B cell (primary cell): ENCODE measurements at regions not wholly inside any gene's neighbourhood (a gene's known extent, or its start where the extent isn't known, plus 50 kb on each side); places are given as distances from the start of the nearest gene placed in this dataset.
A peak's percentile ranks its signal among the peaks of the same experiment; 100 is the strongest.

Source experiments
- ATAC-seq: fragments of 200-7000 bp; cut with Tn5 transposase; one replicate; pipeline ENCODE4 v1.10.0; 2021; ENCODE audit warnings: low read depth, mild to moderate bottlenecking, moderate number of reproducible peaks, moderate library complexity
- CTCF ChIA-PET: fragments of 350-600 bp; sonication (Branson Sonifier 250); formaldehyde crosslinking; loops from one replicate; lab custom pipeline; 2021; ENCODE audit warnings: antibody characterized with exemption, inconsistent platforms; lab: Charles Lee
- POLR2A ChIA-PET: fragments of 350-600 bp; sonication (Branson Sonifier 250); formaldehyde crosslinking; loops from one replicate; lab custom pipeline; 2021; ENCODE audit warnings: antibody characterized with exemption; lab: Charles Lee
- DNase-seq: peaks from one replicate; pipeline ENCODE4 v3.0.0; 2013
- H2AFZ ChIP-seq: 2 replicates; pipeline ENCODE4 v1.6.1; 2012; ENCODE audit warnings: mild to moderate bottlenecking, low read depth, low read length; ENCODE audit not compliant: insufficient read depth, poor library complexity, severe bottlenecking
- H3K27ac ChIP-seq, 2 donors: 1 replicate in 1 of 2; 2 replicates in 1 of 2; pipeline ENCODE4 v1.5.1; 2012 to 2013; ENCODE audit warnings: low read length in 2 of 2, mild to moderate bottlenecking in 2 of 2, moderate library complexity in 1 of 2
- H3K27me3 ChIP-seq, 4 experiments: fragments of 200-600 bp in 1 of 4; sonication (generic) in 1 of 4; replicated peaks in 1 of 4; 1 replicate in 2 of 4; 2 replicates in 2 of 4; pipeline versions ENCODE4 v1.6.1 to v1.7.0; 2013 to 2016; ENCODE audit warnings: low read length in 3 of 4, mild to moderate bottlenecking in 2 of 4, mixed read lengths in 1 of 4, moderate library complexity in 1 of 4; ENCODE audit not compliant: insufficient read depth in 4 of 4, control insufficient read depth in 3 of 4; ENCODE audit errors: control extremely low read depth in 1 of 4
- H3K36me3 ChIP-seq, 2 experiments: replicated peaks in 1 of 2; 1 replicate in 1 of 2; 2 replicates in 1 of 2; pipeline versions ENCODE4 v1.6.1 to v1.7.1; 2013; ENCODE audit warnings: low read length in 1 of 2; ENCODE audit not compliant: insufficient read depth in 2 of 2, control insufficient read depth in 1 of 2; ENCODE audit errors: control extremely low read depth in 1 of 2, extremely low read depth in 1 of 2
- H3K4me1 ChIP-seq, 2 donors: fragments of 200-600 bp in 1 of 2; sonication (generic) in 1 of 2; 1 replicate in 1 of 2; 2 replicates in 1 of 2; pipeline versions ENCODE4 v1.5.1 to v1.6.1; 2013 to 2017; ENCODE audit warnings: low read length in 2 of 2; ENCODE audit not compliant: control insufficient read depth in 2 of 2, insufficient read depth in 2 of 2
- H3K4me2 ChIP-seq: replicated peaks from 2 replicates; pipeline ENCODE3; 2012; ENCODE audit warnings: mild to moderate bottlenecking, low read depth, low read length; ENCODE audit not compliant: poor library complexity, severe bottlenecking
- H3K4me3 ChIP-seq, 5 experiments: fragments of 200-600 bp in 1 of 5; sonication (generic) in 1 of 5; 1 replicate in 3 of 5; 2 replicates in 2 of 5; pipeline versions ENCODE4 v1.5.1 to v1.7.0; 2011 to 2016; ENCODE audit warnings: low read length in 4 of 5, mild to moderate bottlenecking in 4 of 5, low read depth in 2 of 5, control low read depth in 1 of 5, moderate library complexity in 1 of 5; ENCODE audit not compliant: insufficient read depth in 1 of 5; ENCODE audit errors: control extremely low read depth in 1 of 5, extremely low read depth in 1 of 5
- H3K79me2 ChIP-seq: fragments of 200-600 bp; sonication (generic); one replicate; pipeline ENCODE4 v1.6.0; 2016; ENCODE audit warnings: low read length; ENCODE audit not compliant: control insufficient read depth, insufficient read depth
- H3K9ac ChIP-seq: fragments of 200-600 bp; sonication (generic); 2 replicates; pipeline ENCODE4 v1.6.1; 2017; ENCODE audit warnings: mild to moderate bottlenecking, low read length, moderate library complexity
- H3K9me3 ChIP-seq, 3 donors: one replicate each; pipeline versions ENCODE4 v1.6.1 to v1.7.1; 2013; ENCODE audit warnings: low read length in 2 of 3; ENCODE audit not compliant: control insufficient read depth in 2 of 3, insufficient read depth in 1 of 3; ENCODE audit errors: control extremely low read depth in 1 of 3
- H4K20me1 ChIP-seq: 2 replicates; pipeline ENCODE4 v1.6.0; 2012; ENCODE audit warnings: mild to moderate bottlenecking, low read length; ENCODE audit not compliant: insufficient read depth, control insufficient read depth, poor library complexity, severe bottlenecking
- H3K27ac Mint-ChIP-seq: one replicate; pipeline ENCODE4 v1.8.0; 2021; ENCODE audit warnings: mixed read lengths
- H3K27me3 Mint-ChIP-seq: one replicate; pipeline ENCODE4 v1.8.0; 2021; ENCODE audit warnings: mixed read lengths
- H3K4me1 Mint-ChIP-seq: one replicate; pipeline ENCODE4 v1.8.0; 2021; ENCODE audit warnings: mixed read lengths
- H3K4me3 Mint-ChIP-seq: one replicate; pipeline ENCODE4 v1.8.0; 2021; ENCODE audit warnings: mixed read lengths
- H3K9me3 Mint-ChIP-seq: one replicate; pipeline ENCODE4 v1.8.0; 2022; ENCODE audit warnings: mixed read lengths; ENCODE audit not compliant: insufficient read depth
- CTCF ChIP-seq: fragments of 200-600 bp; IDR thresholded peaks from one replicate; pipeline ENCODE4 v1.8.0; 2022; ENCODE audit warnings: antibody characterized with exemption, mild to moderate bottlenecking
- EZH2 ChIP-seq: IDR thresholded peaks from 2 replicates; pipeline ENCODE4 v1.6.1; 2012; ENCODE audit warnings: borderline replicate concordance, low read depth, mild to moderate bottlenecking, moderate library complexity, low read length; ENCODE audit not compliant: insufficient read depth, poor library complexity, severe bottlenecking
- WGBS: methylation state at CpG from one replicate; pipeline ENCODE4 v1.1.5; 2013; ENCODE audit warnings: missing lambda C conversion rate; ENCODE audit not compliant: insufficient coverage; 5-methylcytosine and 5-hydroxymethylcytosine counted together
- intact Hi-C: fragments of 100-400 bp; cut with micrococcal nuclease; formaldehyde crosslinking; loops from one replicate; pipeline ENCODE4 v1.10.0; 2022

GRCh38 chr1:199612976-199613774 is 414.3 kb upstream of the NR5A2 start:
- TF ChIP-seq CTCF = no peak
- no peak for TF ChIP-seq EZH2
- Mint-ChIP-seq H3K4me1 (peaks cover 15% of the 10 kb centered on the region), H3K4me3 (no peak overlapping the region), H3K27ac (no peak overlapping the region), H3K27me3 (no peaks in the 10 kb centered on the region), H3K9me3 (no peaks in the 10 kb centered on the region)
- ChIA-PET CTCF (no interaction called here), POLR2A (no interaction called here)
- H4K20me1 ChIP-seq = no peaks in the 10 kb centered on the region
- DNase-seq (peak; percentile 35), ATAC-seq (peak; percentile 53)
- intact Hi-C loops = no loop called here
- WGBS = no CpG with 5 or more reads among the region's 6 CpGs
- no peak overlapping the region for H3K4me3 ChIP-seq
- no peak overlapping the region for H2AFZ ChIP-seq
- no peak overlapping the region for H3K9ac ChIP-seq
- peaks cover 0 to 6% (median 1%) of the 10 kb centered on the region in 3 donors for H3K9me3 ChIP-seq
- H3K79me2 ChIP-seq = no peaks in the 10 kb centered on the region
- H3K4me1 ChIP-seq = peaks cover 5 to 8% of the 10 kb centered on the region in 2 donors
- no peak overlapping the region for H3K27ac ChIP-seq
- H3K4me2 ChIP-seq = peak overlapping the region; percentile 26
- H3K36me3 ChIP-seq = no peaks in the 10 kb centered on the region
- H3K27me3 ChIP-seq = no peaks in the 10 kb centered on the region

- WGBS = no CpG with 5 or more reads among the region's 1 CpG
- Histone ChIP-seq H3K4me3 (no peak overlapping the region), H3K9me3 (no peaks in the 10 kb centered on the region), H3K4me2 (no peak overlapping the region), H3K36me3 (no peaks in the 10 kb centered on the region), H3K79me2 (no peaks in the 10 kb centered on the region), H4K20me1 (no peaks in the 10 kb centered on the region), H3K4me1 (peaks cover 5 to 8% of the 10 kb centered on the region in 2 donors), H2AFZ (no peak overlapping the region), H3K27me3 (no peaks in the 10 kb centered on the region), H3K9ac (no peak overlapping the region), H3K27ac (no peak overlapping the region)
- ChIA-PET POLR2A (no interaction called here), CTCF (no interaction called here)
- H3K4me3 Mint-ChIP-seq = no peak overlapping the region
- peaks cover 15% of the 10 kb centered on the region for H3K4me1 Mint-ChIP-seq
- DNase-seq = no peak
- ATAC-seq = no peak
- TF ChIP-seq EZH2 (no peak), CTCF (no peak)
- no peaks in the 10 kb centered on the region for H3K27me3 Mint-ChIP-seq
- no peak overlapping the region for H3K27ac Mint-ChIP-seq
- no peaks in the 10 kb centered on the region for H3K9me3 Mint-ChIP-seq
- intact Hi-C loops = no loop called here
Observed at GRCh38 chr1:199616947-199617346, 410.6 kb upstream of the NR5A2 start.
